ENCODE measurements at regions not wholly inside any gene's neighbourhood (a gene's known extent, or its start where the extent isn't known, plus 50 kb on each side); places are given as distances from the start of the nearest gene placed in this dataset.

GRCh38 chr4:63049726-63050125 is 1359.5 kb downstream of the TECRL start:
- Histone ChIP-seq H3K27me3 (no peaks in the 10 kb centered on the region), H3K27ac (no peak overlapping the region), H3K36me3 (no peaks in the 10 kb centered on the region), H3K4me3 (no peak overlapping the region), H3K4me1 (no peaks in the 10 kb centered on the region), H3K9me3 (no peaks in the 10 kb centered on the region)
- intact Hi-C loops (cut with DNase I; ENCODE audit: low total_unique reads): no loop called here
- no peak for TF ChIP-seq CTCF (IDR thresholded peaks at IDR 0.05)
- no peak for TF ChIP-seq POLR2A (IDR thresholded peaks at IDR 0.05)
- no peak for DNase-seq

- H3K9me3 ChIP-seq: no peaks in the 10 kb centered on the region
- H3K4me1 ChIP-seq: no peaks in the 10 kb centered on the region
- H3K27me3 ChIP-seq: no peaks in the 10 kb centered on the region
- no peak overlapping the region for H3K4me3 ChIP-seq
- no peak for DNase-seq
- H3K36me3 ChIP-seq: no peaks in the 10 kb centered on the region
- TF ChIP-seq POLR2A (IDR thresholded peaks at IDR 0.05) (no peak), CTCF (IDR thresholded peaks at IDR 0.05) (no peak)
- H3K27ac ChIP-seq: no peak overlapping the region
- intact Hi-C loops (cut with DNase I; ENCODE audit: low total_unique reads): no loop called here
These were observed 1360.0 kb downstream of the TECRL start for GRCh38 chr4:63049278-63049677.

GRCh38 chr4:63036159-63036866 is 1372.9 kb downstream of the TECRL start:
- TF ChIP-seq POLR2A (IDR thresholded peaks at IDR 0.05) (no peak), CTCF (IDR thresholded peaks at IDR 0.05) (no peak)
- no peaks in the 10 kb centered on the region for H3K9me3 ChIP-seq
- no peaks in the 10 kb centered on the region for H3K4me1 ChIP-seq
- no peak overlapping the region for H3K27ac ChIP-seq
- no peak overlapping the region for H3K4me3 ChIP-seq
- H3K36me3 ChIP-seq: no peaks in the 10 kb centered on the region
- intact Hi-C loops (cut with DNase I; ENCODE audit: low total_unique reads): no loop called here
- H3K27me3 ChIP-seq: no peaks in the 10 kb centered on the region
- DNase-seq: no peak

- no peaks in the 10 kb centered on the region for H3K27me3 ChIP-seq
- no peak overlapping the region for H3K4me3 ChIP-seq
- no peaks in the 10 kb centered on the region for H3K36me3 ChIP-seq
- intact Hi-C loops (cut with DNase I; ENCODE audit: low total_unique reads): no loop called here
- H3K9me3 ChIP-seq: no peaks in the 10 kb centered on the region
- TF ChIP-seq CTCF (IDR thresholded peaks at IDR 0.05) (no peak), POLR2A (IDR thresholded peaks at IDR 0.05) (no peak)
- no peak for DNase-seq
- H3K27ac ChIP-seq: no peak overlapping the region
- H3K4me1 ChIP-seq: no peaks in the 10 kb centered on the region
These were observed 1379.9 kb downstream of the TECRL start for GRCh38 chr4:63029380-63029779.

- Histone ChIP-seq H3K27me3 (no peaks in the 10 kb centered on the region), H3K27ac (no peak overlapping the region), H3K4me1 (no peaks in the 10 kb centered on the region), H3K9me3 (no peaks in the 10 kb centered on the region), H3K4me3 (no peak overlapping the region), H3K36me3 (no peaks in the 10 kb centered on the region)
- intact Hi-C loops (cut with DNase I; ENCODE audit: low total_unique reads): no loop called here
- TF ChIP-seq POLR2A (IDR thresholded peaks at IDR 0.05): no peak
- TF ChIP-seq CTCF (IDR thresholded peaks at IDR 0.05): no peak
- no peak for DNase-seq
These were observed 1388.6 kb downstream of the TECRL start for GRCh38 chr4:63020661-63021060.

Data from uterus (tissue), 3 donors.